PC-3 (cell line): ENCODE measurements at regions not wholly inside any gene's neighbourhood (a gene's known extent, or its start where the extent isn't known, plus 50 kb on each side); places are given as distances from the start of the nearest gene placed in this dataset.
A peak's percentile ranks its signal among the peaks of the same experiment; 100 is the strongest.

Source experiments
- ATAC-seq: fragments of 200-7000 bp; cut with Tn5 transposase; 2 replicates; pipeline ENCODE4 v1.9.1; 2020; ENCODE audit warnings: mild to moderate bottlenecking, moderate library complexity
- BruUV-seq: library from RNA; stranded (reverse); fragments of 400-500 nt; replicated peaks from 2 replicates; lab custom pipeline; 2021; lab: Mats Ljungman, UMichigan
- CTCF ChIA-PET: fragments of 300-600 bp; sonication (Branson Sonifier 250); formaldehyde crosslinking; loops from one replicate; lab custom pipeline; 2022; ENCODE audit warnings: antibody characterized with exemption; lab: Charles Lee
- POLR2A ChIA-PET: fragments of 300-600 bp; sonication (Branson Sonifier 250); formaldehyde crosslinking; loops from one replicate; lab custom pipeline; 2022; ENCODE audit warnings: antibody characterized with exemption; ENCODE audit not compliant: unreplicated experiment; lab: Charles Lee
- DNase-seq: peaks from one replicate; pipeline ENCODE4 v3.0.0-alpha.2; 2015
- H2AFZ ChIP-seq: fragments of 300-600 bp; sonication (generic); 2 replicates; pipeline ENCODE4 v1.6.0; 2016; ENCODE audit warnings: antibody characterized with exemption, low read length
- H3F3A ChIP-seq: fragments of 300-600 bp; sonication (generic); one replicate; pipeline ENCODE4 v1.6.0; 2017; ENCODE audit warnings: antibody characterized with exemption, low read length, control low read depth, mild to moderate bottlenecking; ENCODE audit not compliant: unreplicated experiment
- H3K27ac ChIP-seq: fragments of 300-600 bp; sonication (generic); 2 replicates; pipeline ENCODE4 v1.5.1; 2016; ENCODE audit warnings: mild to moderate bottlenecking, low read length
- H3K27me3 ChIP-seq: fragments of 300-600 bp; sonication (generic); 2 replicates; pipeline ENCODE4 v1.6.1; 2016; ENCODE audit warnings: low read length, mixed read lengths
- H3K36me3 ChIP-seq: fragments of 300-600 bp; sonication (generic); 2 replicates; pipeline ENCODE4 v1.6.1; 2016; ENCODE audit warnings: low read depth, mixed run types, low read length, mixed read lengths
- H3K4me1 ChIP-seq: fragments of 300-600 bp; sonication (generic); 2 replicates; pipeline ENCODE4 v1.5.1; 2016; ENCODE audit warnings: low read length; ENCODE audit not compliant: insufficient read depth
- H3K4me2 ChIP-seq: fragments of 300-600 bp; sonication (generic); 2 replicates; pipeline ENCODE4 v1.6.0; 2016; ENCODE audit warnings: low read length
- H3K4me3 ChIP-seq: fragments of 300-600 bp; sonication (generic); 2 replicates; pipeline ENCODE4 v1.5.1; 2016; ENCODE audit warnings: mild to moderate bottlenecking, low read length, mixed read lengths
- H3K79me2 ChIP-seq: fragments of 300-600 bp; sonication (generic); 2 replicates; pipeline ENCODE4 v1.6.1; 2017; ENCODE audit warnings: low read length, mixed read lengths
- H3K9ac ChIP-seq: fragments of 300-600 bp; sonication (generic); 2 replicates; pipeline ENCODE4 v1.6.0; 2016; ENCODE audit warnings: mild to moderate bottlenecking, low read length
- H3K9me2 ChIP-seq: fragments of 300-600 bp; sonication (generic); replicated peaks from 2 replicates; pipeline ENCODE4 v1.6.1; 2016; ENCODE audit warnings: mixed run types, low read length, mixed read lengths
- H3K9me3 ChIP-seq: fragments of 300-600 bp; sonication (generic); 2 replicates; pipeline ENCODE4 v1.6.1; 2016; ENCODE audit warnings: low read length, mixed read lengths
- H4K20me1 ChIP-seq: fragments of 300-600 bp; sonication (generic); 2 replicates; pipeline ENCODE4 v1.6.1; 2016; ENCODE audit warnings: low read length, mixed read lengths
- CTCF ChIP-seq: fragments of 300-600 bp; sonication (generic); conservative IDR thresholded peaks from 2 replicates; pipeline ENCODE4 v1.5.1; 2017; ENCODE audit warnings: antibody characterized with exemption, low read depth, mild to moderate bottlenecking, low read length
- EZH2 ChIP-seq: fragments of 300-600 bp; sonication (generic); IDR thresholded peaks from one replicate; pipeline ENCODE4 v1.6.1; 2017; ENCODE audit warnings: antibody characterized with exemption, mild to moderate bottlenecking, low read length; ENCODE audit not compliant: unreplicated experiment
- EZH2phosphoT487 ChIP-seq: fragments of 300-600 bp; sonication (generic); IDR thresholded peaks from 2 replicates; pipeline ENCODE4 v1.6.1; 2018; ENCODE audit warnings: mild to moderate bottlenecking, antibody characterized with exemption, low read length, borderline replicate concordance
- intact Hi-C: fragments of 100-400 bp; cut with micrococcal nuclease; formaldehyde crosslinking; loops from 2 replicates; pipeline ENCODE4 v1.9.0; 2023

- ChIA-PET POLR2A (no interaction called here), CTCF (no interaction called here)
- no TSS peak for BruUV-seq
- TF ChIP-seq EZH2phosphoT487, result no peak
- TF ChIP-seq EZH2, result no peak
- TF ChIP-seq CTCF, result no peak
- Histone ChIP-seq H3K27me3 (no peaks in the 10 kb centered on the region), H3K36me3 (no peaks in the 10 kb centered on the region), H2AFZ (no peak overlapping the region), H3K4me3 (no peak overlapping the region), H3K4me2 (no peak overlapping the region), H4K20me1 (no peaks in the 10 kb centered on the region), H3K79me2 (no peaks in the 10 kb centered on the region), H3K9me2 (no peaks in the 10 kb centered on the region), H3K9me3 (no peaks in the 10 kb centered on the region), H3F3A (no peaks in the 10 kb centered on the region), H3K4me1 (no peaks in the 10 kb centered on the region), H3K27ac (no peak overlapping the region), H3K9ac (no peak overlapping the region)
- DNase-seq (no peak), ATAC-seq (no peak)
- intact Hi-C loops, result no loop called here
Observed at GRCh38 chr6:76992553-76992952, 470.7 kb downstream of the HTR1B start.

DNA sequence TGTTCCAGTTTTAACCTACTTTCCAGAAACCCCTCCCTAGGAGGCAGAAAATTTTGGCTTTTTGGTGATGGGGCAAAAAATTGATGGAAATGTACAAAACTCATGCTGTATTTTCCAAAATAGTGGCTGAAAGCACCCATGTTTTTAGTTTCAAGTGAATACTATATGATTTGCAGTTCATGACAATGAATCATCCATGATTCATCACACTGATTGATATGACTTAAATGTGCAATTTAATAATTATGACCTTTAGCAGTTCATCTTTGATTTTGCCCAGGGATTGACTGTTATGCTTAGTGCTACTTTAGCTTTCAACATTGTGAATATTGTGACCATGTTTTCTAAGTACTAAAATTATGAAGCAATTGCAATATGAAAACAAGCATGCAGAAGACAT lies 478.7 kb downstream of the HTR1B start:
- no peaks in the 10 kb centered on the region for H3K79me2 ChIP-seq
- H3K36me3 ChIP-seq, result no peaks in the 10 kb centered on the region
- CTCF ChIA-PET, result no interaction called here
- intact Hi-C loops, result no loop called here
- no peak overlapping the region for H3K27ac ChIP-seq
- H3K4me1 ChIP-seq, result no peaks in the 10 kb centered on the region
- no peaks in the 10 kb centered on the region for H3K9me2 ChIP-seq
- POLR2A ChIA-PET, result no interaction called here
- no peaks in the 10 kb centered on the region for H3F3A ChIP-seq
- no peaks in the 10 kb centered on the region for H3K27me3 ChIP-seq
- no peak overlapping the region for H2AFZ ChIP-seq
- no peak overlapping the region for H3K4me3 ChIP-seq
- no peak overlapping the region for H3K4me2 ChIP-seq
- TF ChIP-seq CTCF (no peak), EZH2 (no peak), EZH2phosphoT487 (no peak)
- H3K9ac ChIP-seq, result no peak overlapping the region
- no peaks in the 10 kb centered on the region for H3K9me3 ChIP-seq
- no TSS peak for BruUV-seq
- DNase-seq (peak; percentile 7), ATAC-seq (no peak)
- H4K20me1 ChIP-seq, result no peaks in the 10 kb centered on the region

GRCh38 chr6:76982476-76983199 lies 480.7 kb downstream of the HTR1B start:
- no TSS peak for BruUV-seq
- no peaks in the 10 kb centered on the region for H3K4me1 ChIP-seq
- CTCF ChIA-PET, result no interaction called here
- H4K20me1 ChIP-seq, result no peaks in the 10 kb centered on the region
- POLR2A ChIA-PET, result no interaction called here
- H3K79me2 ChIP-seq, result no peaks in the 10 kb centered on the region
- no peak overlapping the region for H2AFZ ChIP-seq
- H3K9ac ChIP-seq, result no peak overlapping the region
- H3K36me3 ChIP-seq, result no peaks in the 10 kb centered on the region
- no peak overlapping the region for H3K4me2 ChIP-seq
- ATAC-seq, result no peak
- H3K27me3 ChIP-seq, result no peaks in the 10 kb centered on the region
- no peaks in the 10 kb centered on the region for H3K9me3 ChIP-seq
- intact Hi-C loops, result no loop called here
- no peaks in the 10 kb centered on the region for H3K9me2 ChIP-seq
- no peak overlapping the region for H3K4me3 ChIP-seq
- no peak overlapping the region for H3K27ac ChIP-seq
- no peak for DNase-seq
- no peak for TF ChIP-seq CTCF
- TF ChIP-seq EZH2, result no peak
- no peak for TF ChIP-seq EZH2phosphoT487
- H3F3A ChIP-seq, result no peaks in the 10 kb centered on the region
